GM18520 (cell line): ENCODE measurements at regions not wholly inside any gene's neighbourhood (a gene's known extent, or its start where the extent isn't known, plus 50 kb on each side); places are given as distances from the start of the nearest gene placed in this dataset.
A peak's percentile ranks its signal among the peaks of the same experiment; 100 is the strongest.
"Not testable (repeated sequence)": the region's sequence is repeated elsewhere in the genome, so short reads cannot be mapped to it uniquely, and the experiment has no call there.

Source experiments
- ATAC-seq: cut with Tn5 transposase; IDR thresholded peaks from one replicate; pipeline ENCODE4 v1.9.1; 2021; ENCODE audit not compliant: unreplicated experiment

GRCh38 chr6:169101981-169102380, 151.7 kb downstream of the THBS2 start:
- ATAC-seq = no peak

- no peak for ATAC-seq
Measured at GRCh38 chr6:169101036-169101805, 152.4 kb downstream of the THBS2 start.

- no peak for ATAC-seq
Measured at GRCh38 chr6:169099411-169100202, 154.0 kb downstream of the THBS2 start.

- ATAC-seq = not testable (repeated sequence)
Measured at GRCh38 chr6:169098651-169099050, 155.0 kb downstream of the THBS2 start.

- no peak for ATAC-seq
Measured at GRCh38 chr6:169098116-169098515, 155.5 kb downstream of the THBS2 start.

- ATAC-seq = no peak
Measured at GRCh38 chr6:169097381-169097959, 156.2 kb downstream of the THBS2 start.

GRCh38 chr6:169096388-169096787, 157.3 kb downstream of the THBS2 start:
- ATAC-seq = no peak

GRCh38 chr6:169095153-169095552, 158.5 kb downstream of the THBS2 start:
- ATAC-seq = no peak

- ATAC-seq = no peak
Measured at GRCh38 chr6:169094552-169094950, 159.1 kb downstream of the THBS2 start.

- no peak for ATAC-seq
Measured at GRCh38 chr6:169093770-169094551, 159.7 kb downstream of the THBS2 start.

- ATAC-seq = no peak
Measured at GRCh38 chr6:169093066-169093723, 160.5 kb downstream of the THBS2 start.

- peak; percentile 72 for ATAC-seq
Measured at GRCh38 chr6:169092375-169092774, 161.3 kb downstream of the THBS2 start.

GRCh38 chr6:169090514-169091127, 163.0 kb downstream of the THBS2 start:
- not testable (repeated sequence) for ATAC-seq

GRCh38 chr6:169088762-169089161, 164.9 kb downstream of the THBS2 start:
- ATAC-seq = no peak

- ATAC-seq = no peak
Measured at GRCh38 chr6:169087443-169088041, 166.1 kb downstream of the THBS2 start.

GRCh38 chr6:169086616-169087015, 167.0 kb downstream of the THBS2 start:
- ATAC-seq = not testable (repeated sequence)

- no peak for ATAC-seq
Measured at GRCh38 chr6:169086020-169086419, 167.6 kb downstream of the THBS2 start.

- ATAC-seq = no peak
Measured at GRCh38 chr6:169085466-169085865, 168.2 kb downstream of the THBS2 start.

- ATAC-seq = not testable (repeated sequence)
Measured at GRCh38 chr6:169084557-169084956, 169.1 kb downstream of the THBS2 start.

GRCh38 chr6:169084067-169084466, 169.6 kb downstream of the THBS2 start:
- ATAC-seq = no peak
